ENCODE measurements at regions not wholly inside any gene's neighbourhood (a gene's known extent, or its start where the extent isn't known, plus 50 kb on each side); places are given as distances from the start of the nearest gene placed in this dataset.

DNA sequence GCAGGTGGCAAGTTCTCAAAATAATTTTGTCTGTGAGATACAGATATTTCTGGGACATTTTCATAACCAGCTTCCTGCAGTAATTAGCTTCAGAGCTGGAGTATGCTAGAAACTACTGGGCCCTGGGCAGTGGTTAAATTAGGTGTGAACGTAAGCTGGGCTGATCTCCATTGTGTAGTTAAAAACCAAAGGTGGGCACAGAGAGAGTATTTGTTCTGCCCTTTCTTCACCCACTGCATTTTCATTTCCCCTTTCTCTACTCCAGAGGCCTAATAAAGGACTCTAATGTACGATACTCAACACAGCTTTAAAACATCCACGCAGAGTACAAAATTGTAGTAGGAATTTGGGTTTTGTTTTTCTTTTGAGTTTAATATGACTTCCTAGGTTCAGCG, 252.7 kb downstream of the SPRY1 start:
- TF ChIP-seq, protein P1, sequence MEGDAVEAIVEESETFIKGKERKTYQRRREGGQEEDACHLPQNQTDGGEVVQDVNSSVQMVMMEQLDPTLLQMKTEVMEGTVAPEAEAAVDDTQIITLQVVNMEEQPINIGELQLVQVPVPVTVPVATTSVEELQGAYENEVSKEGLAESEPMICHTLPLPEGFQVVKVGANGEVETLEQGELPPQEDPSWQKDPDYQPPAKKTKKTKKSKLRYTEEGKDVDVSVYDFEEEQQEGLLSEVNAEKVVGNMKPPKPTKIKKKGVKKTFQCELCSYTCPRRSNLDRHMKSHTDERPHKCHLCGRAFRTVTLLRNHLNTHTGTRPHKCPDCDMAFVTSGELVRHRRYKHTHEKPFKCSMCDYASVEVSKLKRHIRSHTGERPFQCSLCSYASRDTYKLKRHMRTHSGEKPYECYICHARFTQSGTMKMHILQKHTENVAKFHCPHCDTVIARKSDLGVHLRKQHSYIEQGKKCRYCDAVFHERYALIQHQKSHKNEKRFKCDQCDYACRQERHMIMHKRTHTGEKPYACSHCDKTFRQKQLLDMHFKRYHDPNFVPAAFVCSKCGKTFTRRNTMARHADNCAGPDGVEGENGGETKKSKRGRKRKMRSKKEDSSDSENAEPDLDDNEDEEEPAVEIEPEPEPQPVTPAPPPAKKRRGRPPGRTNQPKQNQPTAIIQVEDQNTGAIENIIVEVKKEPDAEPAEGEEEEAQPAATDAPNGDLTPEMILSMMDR (optimal IDR thresholded peaks at IDR 0.05 in 1 of 3, IDR thresholded peaks at IDR 0.05 in 1 of 3, conservative IDR thresholded peaks at IDR 0.05 in 1 of 3; ENCODE audit: extremely low read depth in 1 of 3, insufficient read depth in 2 of 3, low read length in 3 of 3), result no peak
- no peak for TF ChIP-seq EZH2 (IDR thresholded peaks at IDR 0.05; ENCODE audit: low read length)
